ENCODE measurements at regions not wholly inside any gene's neighbourhood (a gene's known extent, or its start where the extent isn't known, plus 50 kb on each side); places are given as distances from the start of the nearest gene placed in this dataset.
A peak's percentile ranks its signal among the peaks of the same experiment; 100 is the strongest.
"Not testable (repeated sequence)": the region's sequence is repeated elsewhere in the genome, so short reads cannot be mapped to it uniquely, and the experiment has no call there.

DNA sequence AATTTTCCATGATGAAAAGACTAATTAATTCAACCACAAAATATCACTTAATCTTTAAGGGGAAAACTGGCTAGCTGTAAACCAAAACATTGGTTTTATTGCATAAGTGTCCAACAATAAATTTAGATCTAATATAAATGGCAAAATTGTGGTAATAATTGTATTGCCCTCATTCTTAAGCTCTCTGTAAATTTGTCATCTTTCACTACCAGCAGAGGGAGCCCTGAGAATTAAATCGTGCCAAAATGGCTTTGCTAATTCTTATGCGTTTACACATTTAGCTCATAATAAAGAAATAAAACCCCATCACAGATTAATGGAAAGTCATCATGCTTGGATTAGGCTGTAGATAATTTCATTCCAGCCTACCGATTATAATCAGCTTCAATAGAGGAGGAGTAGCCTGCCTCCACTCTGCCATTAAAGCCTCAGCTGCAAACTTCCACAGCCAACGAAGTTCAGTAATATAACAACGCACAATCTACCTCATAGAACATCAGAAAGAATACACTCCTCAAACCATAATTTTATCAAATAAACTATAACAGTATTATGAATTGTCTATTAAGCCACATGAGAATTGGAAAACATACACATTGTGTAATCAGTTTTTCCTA, 70.0 kb upstream of the ATP5MC3 start:
- Histone ChIP-seq H3K4me3 (no peak overlapping the region), H3K4me1 (no peaks in the 10 kb centered on the region), H3K27ac (no peak overlapping the region), H3K27me3 (no peaks in the 10 kb centered on the region), H3K9me3 (no peaks in the 10 kb centered on the region), H3K36me3 (no peaks in the 10 kb centered on the region)
- no peak for DNase-seq
- intact Hi-C loops (cut with DNase I; ENCODE audit: low total_unique reads), result no loop called here
- TF ChIP-seq POLR2A (IDR thresholded peaks at IDR 0.05), result no peak
- TF ChIP-seq, protein P1, sequence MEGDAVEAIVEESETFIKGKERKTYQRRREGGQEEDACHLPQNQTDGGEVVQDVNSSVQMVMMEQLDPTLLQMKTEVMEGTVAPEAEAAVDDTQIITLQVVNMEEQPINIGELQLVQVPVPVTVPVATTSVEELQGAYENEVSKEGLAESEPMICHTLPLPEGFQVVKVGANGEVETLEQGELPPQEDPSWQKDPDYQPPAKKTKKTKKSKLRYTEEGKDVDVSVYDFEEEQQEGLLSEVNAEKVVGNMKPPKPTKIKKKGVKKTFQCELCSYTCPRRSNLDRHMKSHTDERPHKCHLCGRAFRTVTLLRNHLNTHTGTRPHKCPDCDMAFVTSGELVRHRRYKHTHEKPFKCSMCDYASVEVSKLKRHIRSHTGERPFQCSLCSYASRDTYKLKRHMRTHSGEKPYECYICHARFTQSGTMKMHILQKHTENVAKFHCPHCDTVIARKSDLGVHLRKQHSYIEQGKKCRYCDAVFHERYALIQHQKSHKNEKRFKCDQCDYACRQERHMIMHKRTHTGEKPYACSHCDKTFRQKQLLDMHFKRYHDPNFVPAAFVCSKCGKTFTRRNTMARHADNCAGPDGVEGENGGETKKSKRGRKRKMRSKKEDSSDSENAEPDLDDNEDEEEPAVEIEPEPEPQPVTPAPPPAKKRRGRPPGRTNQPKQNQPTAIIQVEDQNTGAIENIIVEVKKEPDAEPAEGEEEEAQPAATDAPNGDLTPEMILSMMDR (IDR thresholded peaks at IDR 0.05), result peak; percentile 21 to 44 (median 25)

DNA sequence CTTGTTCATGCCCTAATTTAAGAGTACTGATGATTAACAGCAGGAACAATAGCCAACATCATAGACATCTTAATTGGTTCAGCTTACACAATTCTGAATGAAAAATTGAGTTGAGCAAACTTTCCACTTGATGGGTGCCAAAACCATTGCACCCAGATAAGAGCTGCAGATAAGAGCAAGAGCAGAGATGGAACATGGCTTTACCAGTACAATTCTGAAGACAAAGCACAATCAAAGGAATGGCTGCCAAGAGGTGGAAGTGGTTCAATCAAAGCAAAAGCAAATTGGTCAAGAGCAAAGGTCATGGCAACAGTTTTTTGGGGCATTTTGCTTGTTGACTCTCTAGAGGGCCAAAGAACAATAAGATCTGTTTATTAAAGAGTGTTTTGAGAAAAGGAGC, 65.6 kb upstream of the ATP5MC3 start:
- Histone ChIP-seq H3K9me3 (no peaks in the 10 kb centered on the region), H3K27ac (no peak overlapping the region), H3K4me1 (no peaks in the 10 kb centered on the region), H3K27me3 (no peaks in the 10 kb centered on the region), H3K36me3 (no peaks in the 10 kb centered on the region), H3K4me3 (no peak overlapping the region)
- intact Hi-C loops (cut with DNase I; ENCODE audit: low total_unique reads), result no loop called here
- TF ChIP-seq, protein P1 (IDR thresholded peaks at IDR 0.05), result no peak
- TF ChIP-seq POLR2A (IDR thresholded peaks at IDR 0.05), result no peak
- DNase-seq, result no peak

DNA sequence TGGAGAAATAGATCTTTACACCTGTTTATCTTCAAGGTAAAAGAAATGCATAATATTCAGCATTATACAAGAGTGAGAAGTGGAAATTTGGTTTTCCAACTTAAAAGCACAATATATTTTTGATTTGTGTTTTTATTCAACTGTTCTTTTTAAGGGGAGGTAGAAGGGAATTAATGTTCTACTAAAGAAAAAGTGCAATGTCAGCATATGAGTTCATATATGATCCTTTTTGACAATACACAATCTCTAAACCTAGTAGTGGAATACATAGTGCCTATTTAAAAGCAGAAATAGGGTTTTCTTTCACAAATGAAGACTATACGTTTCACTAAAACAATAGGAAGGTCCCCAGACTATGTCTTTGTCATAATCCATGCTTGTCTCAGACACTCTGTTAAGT, 63.2 kb upstream of the ATP5MC3 start:
- Histone ChIP-seq H3K36me3 (no peaks in the 10 kb centered on the region), H3K4me1 (no peaks in the 10 kb centered on the region), H3K27ac (no peak overlapping the region), H3K9me3 (no peaks in the 10 kb centered on the region), H3K27me3 (no peaks in the 10 kb centered on the region), H3K4me3 (no peak overlapping the region)
- intact Hi-C loops (cut with DNase I; ENCODE audit: low total_unique reads), result no loop called here
- DNase-seq, result no peak
- TF ChIP-seq, protein P1 (IDR thresholded peaks at IDR 0.05), result no peak

GRCh38 chr2:175241691-175242090, 60.2 kb upstream of the ATP5MC3 start:
- intact Hi-C loops (cut with DNase I; ENCODE audit: low total_unique reads), result no loop called here

GRCh38 chr2:175240033-175240432, 58.5 kb upstream of the ATP5MC3 start:
- H3K4me1 ChIP-seq; intact Hi-C loops (cut with DNase I; ENCODE audit: low total_unique reads); H3K27ac ChIP-seq; H3K4me3 ChIP-seq; H3K36me3 ChIP-seq; DNase-seq; H3K27me3 ChIP-seq; H3K9me3 ChIP-seq: not testable (repeated sequence)

More at GRCh38 chr2:175241691-175242090, 60.2 kb upstream of the ATP5MC3 start:
- Histone ChIP-seq H3K9me3 (no peaks in the 10 kb centered on the region), H3K27me3 (no peaks in the 10 kb centered on the region), H3K27ac (no peak overlapping the region), H3K4me1 (no peaks in the 10 kb centered on the region), H3K36me3 (no peaks in the 10 kb centered on the region), H3K4me3 (no peak overlapping the region)
- DNase-seq, result no peak
- TF ChIP-seq, protein P1 (IDR thresholded peaks at IDR 0.05), result no peak
- no peak for TF ChIP-seq POLR2A (IDR thresholded peaks at IDR 0.05)

- TF ChIP-seq, protein P1 (IDR thresholded peaks at IDR 0.05), result no peak
- TF ChIP-seq POLR2A (IDR thresholded peaks at IDR 0.05), result no peak
- no peaks in the 10 kb centered on the region for H3K9me3 ChIP-seq
- H3K4me1 ChIP-seq, result no peaks in the 10 kb centered on the region
- H3K36me3 ChIP-seq, result no peaks in the 10 kb centered on the region
- H3K4me3 ChIP-seq, result no peak overlapping the region
- no peaks in the 10 kb centered on the region for H3K27me3 ChIP-seq
- H3K27ac ChIP-seq, result no peak overlapping the region
- DNase-seq, result no peak
- intact Hi-C loops (cut with DNase I; ENCODE audit: low total_unique reads), result no loop called here
These were observed 55.4 kb upstream of the ATP5MC3 start for GRCh38 chr2:175236930-175237329.

Data from uterus (tissue), 3 donors.